Activated naive CD4-positive, alpha-beta T cell treated with anti-CD3 and anti-CD28 coated beads, Interleukin-2, amount 50 U/mL, for 24 hours (primary cell): ENCODE measurements at regions not wholly inside any gene's neighbourhood (a gene's known extent, or its start where the extent isn't known, plus 50 kb on each side); places are given as distances from the start of the nearest gene placed in this dataset.

ENCODE experiments used
- H3K27ac Mint-ChIP-seq: one replicate; pipeline ENCODE4 v1.8.0; 2021; ENCODE audit warnings: mild to moderate bottlenecking, mixed read lengths
- H3K27me3 Mint-ChIP-seq: one replicate; pipeline ENCODE4 v1.8.0; 2021; ENCODE audit warnings: mixed read lengths
- H3K36me3 Mint-ChIP-seq: one replicate; pipeline ENCODE4 v1.8.0; 2021; ENCODE audit warnings: mixed read lengths
- H3K4me1 Mint-ChIP-seq: one replicate; pipeline ENCODE4 v1.8.0; 2021; ENCODE audit warnings: mixed read lengths
- H3K4me3 Mint-ChIP-seq: one replicate; pipeline ENCODE4 v1.8.0; 2021; ENCODE audit warnings: mild to moderate bottlenecking, mixed read lengths
- H3K9me3 Mint-ChIP-seq: one replicate; pipeline ENCODE4 v1.8.0; 2021; ENCODE audit warnings: mixed read lengths

DNA sequence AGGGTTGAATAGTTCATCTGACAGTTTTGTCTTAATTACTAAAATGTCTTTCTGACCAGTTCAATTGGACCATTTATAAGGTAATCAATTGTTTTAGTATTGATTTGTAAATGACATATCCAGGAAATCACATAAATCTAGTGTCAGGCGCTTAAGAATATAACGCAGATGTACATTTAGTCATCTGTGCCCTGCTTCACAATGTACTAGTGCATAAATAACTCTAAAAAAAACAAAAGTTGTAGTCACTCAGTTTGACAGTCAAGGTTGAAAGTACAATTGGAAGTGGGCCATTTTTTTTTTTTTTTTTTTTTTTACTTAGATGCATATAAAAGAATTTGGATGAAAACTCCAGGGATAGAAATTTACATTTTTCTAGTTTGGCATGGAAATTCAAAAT, 490.4 kb downstream of the PTPRC start:
- Mint-ChIP-seq H3K9me3 (peaks cover 4% of the 10 kb centered on the region), H3K4me3 (no peak overlapping the region), H3K27ac (no peak overlapping the region), H3K4me1 (peaks cover under 1% of the 10 kb centered on the region), H3K36me3 (peaks cover 2% of the 10 kb centered on the region), H3K27me3 (no peaks in the 10 kb centered on the region)

DNA sequence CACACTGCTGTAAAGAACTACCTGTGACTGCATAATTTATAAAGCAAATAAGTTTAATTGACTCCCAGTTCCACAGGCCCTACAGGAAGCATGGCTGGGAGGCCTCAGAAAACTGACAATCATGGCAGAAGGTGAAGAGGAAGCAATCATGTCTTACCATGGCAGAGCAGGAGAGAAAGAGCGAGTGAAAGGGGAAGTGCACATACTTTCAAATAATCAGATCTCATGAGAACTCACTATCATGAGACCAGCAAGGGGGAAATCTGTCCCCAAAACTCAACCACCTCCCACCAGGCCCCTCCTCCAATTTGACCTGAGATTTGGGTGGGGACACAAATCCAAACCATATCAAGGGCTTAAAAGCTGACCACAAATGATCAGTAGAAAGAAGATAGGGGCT, 493.2 kb downstream of the PTPRC start:
- H3K9me3 Mint-ChIP-seq, result peaks cover 4% of the 10 kb centered on the region
- H3K4me3 Mint-ChIP-seq, result no peak overlapping the region
- no peaks in the 10 kb centered on the region for H3K4me1 Mint-ChIP-seq
- H3K27me3 Mint-ChIP-seq, result no peaks in the 10 kb centered on the region
- H3K27ac Mint-ChIP-seq, result no peak overlapping the region
- peaks cover 2% of the 10 kb centered on the region for H3K36me3 Mint-ChIP-seq

DNA sequence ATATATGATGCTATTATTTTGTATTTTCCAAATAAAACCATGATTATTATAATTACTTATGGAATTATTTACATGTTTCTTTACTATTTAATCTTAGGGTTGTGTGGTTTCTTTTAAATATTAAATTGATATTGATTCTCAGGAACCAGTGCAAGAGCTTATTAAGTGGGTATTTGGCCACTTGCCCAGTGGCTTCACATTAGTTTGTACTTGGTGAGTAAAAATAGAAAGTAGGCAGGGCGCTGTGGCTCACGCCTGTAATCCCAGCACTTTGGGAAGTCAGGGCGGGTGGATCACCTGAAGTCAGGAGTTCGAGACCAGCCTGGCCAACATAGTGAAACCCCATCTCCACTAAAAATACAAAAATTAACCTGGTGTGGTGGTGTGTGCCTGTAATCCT, 497.1 kb downstream of the PTPRC start:
- H3K4me1 Mint-ChIP-seq, result peaks cover 4% of the 10 kb centered on the region

DNA sequence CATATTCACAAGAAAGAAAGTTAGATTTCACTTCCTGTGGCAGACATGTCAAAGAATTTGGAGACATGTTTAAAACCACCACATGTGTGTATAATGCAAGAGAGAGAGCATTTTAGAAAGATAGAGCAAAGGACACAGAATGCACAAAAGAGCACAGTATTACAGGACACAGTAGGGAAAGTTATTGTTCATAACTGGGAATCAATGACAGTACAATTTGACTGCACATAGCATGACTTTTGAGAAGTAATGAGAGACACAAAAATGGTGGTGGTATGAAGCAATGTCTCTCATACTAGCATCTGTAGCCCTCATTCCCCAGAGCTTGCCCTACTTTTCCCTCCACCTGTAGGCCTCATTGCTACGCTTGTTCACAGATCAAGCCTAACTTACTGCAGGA, 499.2 kb downstream of the PTPRC start:
- Mint-ChIP-seq H3K4me3 (no peak overlapping the region), H3K9me3 (no peaks in the 10 kb centered on the region), H3K27me3 (peaks cover 1% of the 10 kb centered on the region), H3K36me3 (no peaks in the 10 kb centered on the region), H3K4me1 (peaks cover 4% of the 10 kb centered on the region), H3K27ac (no peak overlapping the region)

More for the DNA sequence above, 497.1 kb downstream of the PTPRC start:
- peaks cover 4% of the 10 kb centered on the region for H3K9me3 Mint-ChIP-seq
- H3K27me3 Mint-ChIP-seq, result no peaks in the 10 kb centered on the region
- H3K27ac Mint-ChIP-seq, result no peak overlapping the region
- H3K4me3 Mint-ChIP-seq, result no peak overlapping the region
- peaks cover 2% of the 10 kb centered on the region for H3K36me3 Mint-ChIP-seq

DNA sequence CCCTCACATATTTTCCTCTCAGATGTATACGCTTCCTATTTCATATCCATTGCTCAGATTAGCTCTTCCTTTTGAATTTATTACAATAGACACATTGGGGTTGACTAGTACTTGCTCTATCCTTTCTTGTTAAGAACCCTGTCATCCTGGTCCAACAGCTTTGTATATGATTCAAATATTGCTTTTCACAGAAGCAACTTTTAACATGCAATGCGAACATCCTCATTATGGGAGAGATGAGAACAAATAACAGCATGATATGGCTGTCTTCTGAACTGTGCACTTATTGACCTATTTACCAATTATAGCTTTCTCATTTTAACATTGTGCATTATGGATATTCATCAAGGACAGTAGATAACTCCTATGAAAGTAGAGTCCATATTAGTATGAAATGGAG, 510.8 kb downstream of the PTPRC start:
- Mint-ChIP-seq H3K27ac (no peak overlapping the region), H3K4me3 (no peak overlapping the region), H3K4me1 (no peaks in the 10 kb centered on the region), H3K27me3 (peaks cover 8% of the 10 kb centered on the region), H3K36me3 (no peaks in the 10 kb centered on the region), H3K9me3 (no peaks in the 10 kb centered on the region)

DNA sequence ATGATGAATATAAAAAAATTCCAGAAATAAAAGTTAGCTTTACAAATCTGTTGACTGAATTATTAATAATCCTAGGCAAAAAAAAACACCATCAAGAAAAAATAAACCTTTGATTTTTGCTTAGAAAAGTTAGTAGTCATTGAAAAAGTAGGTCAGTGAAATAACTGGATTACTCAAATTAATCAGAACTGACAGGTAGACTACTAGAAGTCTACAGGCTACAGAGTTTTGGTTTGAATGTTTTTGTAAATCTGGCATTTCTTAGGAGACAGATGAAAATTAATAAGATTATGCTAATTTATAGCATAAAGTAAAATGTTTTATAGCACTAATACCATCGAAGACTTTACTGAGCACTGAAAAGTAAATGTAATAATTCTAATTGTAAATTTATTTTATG, 511.9 kb downstream of the PTPRC start:
- no peak overlapping the region for H3K27ac Mint-ChIP-seq
- H3K9me3 Mint-ChIP-seq, result no peaks in the 10 kb centered on the region
- no peak overlapping the region for H3K4me3 Mint-ChIP-seq
- H3K27me3 Mint-ChIP-seq, result peaks cover 8% of the 10 kb centered on the region
- no peaks in the 10 kb centered on the region for H3K36me3 Mint-ChIP-seq
- no peaks in the 10 kb centered on the region for H3K4me1 Mint-ChIP-seq

DNA sequence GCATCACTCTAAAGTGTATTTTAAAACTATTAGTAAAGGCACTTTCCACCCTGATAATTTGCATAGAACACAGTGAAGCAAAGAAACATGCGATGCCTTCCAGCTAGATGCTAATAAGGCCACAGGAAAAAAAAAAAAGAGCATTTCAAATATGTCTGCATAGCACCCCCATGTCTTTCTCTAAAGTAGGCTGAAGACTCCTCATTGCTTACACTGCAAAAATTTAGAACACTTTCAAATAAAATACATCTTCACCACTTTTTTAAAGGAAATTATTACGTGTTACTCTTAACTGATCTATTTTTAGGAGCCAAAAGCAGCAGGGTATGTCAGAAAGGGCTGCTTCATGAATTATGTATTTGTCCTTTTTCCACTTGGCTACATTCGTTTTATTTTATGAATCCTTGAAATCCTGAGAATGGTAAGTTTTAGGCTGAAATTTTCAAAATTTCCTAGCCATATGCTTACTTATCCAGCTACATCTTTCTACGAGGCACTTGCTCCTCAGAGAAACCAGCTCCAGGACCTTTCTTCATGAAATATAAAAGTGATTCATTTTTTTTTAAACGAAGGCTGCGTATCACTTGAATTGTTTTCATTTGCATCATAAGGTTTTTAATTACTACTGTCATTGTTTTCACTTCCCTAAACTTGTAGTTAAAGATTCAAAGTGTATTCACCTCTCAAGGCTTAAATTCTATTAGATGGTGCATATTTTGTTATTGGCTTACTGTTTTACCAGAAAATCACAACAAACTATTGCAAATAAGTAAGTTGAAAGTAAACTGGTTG, 513.0 kb downstream of the PTPRC start:
- H3K9me3 Mint-ChIP-seq, result no peaks in the 10 kb centered on the region
- H3K27me3 Mint-ChIP-seq, result peaks cover 4% of the 10 kb centered on the region
- no peaks in the 10 kb centered on the region for H3K4me1 Mint-ChIP-seq
- H3K27ac Mint-ChIP-seq, result no peak overlapping the region
- H3K4me3 Mint-ChIP-seq, result no peak overlapping the region
- no peaks in the 10 kb centered on the region for H3K36me3 Mint-ChIP-seq

DNA sequence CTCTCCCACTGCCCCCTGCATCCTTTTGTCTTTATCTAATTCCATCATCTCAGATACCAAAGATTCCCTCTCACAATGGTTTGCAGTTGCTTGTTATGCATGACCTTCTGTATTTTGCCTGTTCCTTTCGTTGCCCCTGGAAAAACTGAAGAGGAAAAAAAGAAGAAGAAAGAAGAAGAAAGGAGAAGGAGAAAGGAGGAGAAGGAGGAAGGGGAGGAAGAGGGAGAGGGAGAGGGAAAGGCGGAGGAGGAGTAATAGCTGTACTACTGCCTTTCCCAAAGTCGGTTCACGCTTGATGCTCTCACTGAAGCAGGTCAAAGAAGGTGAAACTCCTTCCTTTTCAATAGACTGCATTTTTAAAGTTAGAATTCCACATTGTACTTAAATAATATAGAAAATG, 513.8 kb downstream of the PTPRC start:
- no peak overlapping the region for H3K4me3 Mint-ChIP-seq
- no peaks in the 10 kb centered on the region for H3K4me1 Mint-ChIP-seq
- peaks cover 3% of the 10 kb centered on the region for H3K27me3 Mint-ChIP-seq

DNA sequence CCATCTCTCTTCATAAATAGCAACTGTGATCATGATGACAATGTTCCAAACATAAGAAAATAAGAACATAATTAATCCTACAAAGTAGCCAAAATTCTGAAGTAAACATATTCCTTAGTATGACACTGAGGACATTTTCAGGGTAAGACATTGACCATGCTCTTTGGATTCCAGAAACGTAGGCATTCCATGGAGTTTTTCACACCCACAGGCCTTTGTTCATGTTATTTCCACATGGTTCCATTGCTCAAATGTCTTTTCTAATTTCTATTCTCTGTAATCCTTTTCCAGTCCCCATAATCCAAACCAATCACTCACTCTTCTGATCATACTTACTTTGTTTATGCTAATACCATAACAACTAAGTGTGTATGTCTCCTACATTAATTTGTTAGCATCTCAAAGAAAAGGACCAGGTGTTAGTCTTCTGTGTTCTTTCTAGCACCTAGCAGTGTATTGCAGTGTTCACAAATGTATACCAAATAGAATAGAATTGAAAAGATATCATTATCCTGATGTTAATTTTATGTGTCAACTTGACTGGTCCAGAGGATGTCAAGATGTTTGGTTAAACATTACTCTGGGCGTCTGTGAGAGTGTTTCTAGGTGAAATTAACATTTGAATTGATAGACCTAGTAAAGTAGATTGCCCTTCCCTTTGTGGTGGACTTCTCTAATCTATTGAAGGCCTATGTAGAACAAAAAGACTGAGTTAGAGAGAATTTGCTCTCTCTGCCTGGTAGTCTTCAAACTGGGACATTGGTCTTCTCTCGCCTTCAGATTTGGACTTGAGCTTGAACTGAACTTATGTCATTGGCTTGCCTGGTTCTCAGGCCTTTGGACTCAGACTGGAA, 516.6 kb downstream of the PTPRC start:
- Mint-ChIP-seq H3K27ac (no peak overlapping the region), H3K4me1 (no peaks in the 10 kb centered on the region), H3K36me3 (no peaks in the 10 kb centered on the region), H3K9me3 (no peaks in the 10 kb centered on the region), H3K4me3 (no peak overlapping the region), H3K27me3 (no peaks in the 10 kb centered on the region)

More for the DNA sequence above, 513.8 kb downstream of the PTPRC start:
- Mint-ChIP-seq H3K9me3 (no peaks in the 10 kb centered on the region), H3K27ac (no peak overlapping the region), H3K36me3 (no peaks in the 10 kb centered on the region)

DNA sequence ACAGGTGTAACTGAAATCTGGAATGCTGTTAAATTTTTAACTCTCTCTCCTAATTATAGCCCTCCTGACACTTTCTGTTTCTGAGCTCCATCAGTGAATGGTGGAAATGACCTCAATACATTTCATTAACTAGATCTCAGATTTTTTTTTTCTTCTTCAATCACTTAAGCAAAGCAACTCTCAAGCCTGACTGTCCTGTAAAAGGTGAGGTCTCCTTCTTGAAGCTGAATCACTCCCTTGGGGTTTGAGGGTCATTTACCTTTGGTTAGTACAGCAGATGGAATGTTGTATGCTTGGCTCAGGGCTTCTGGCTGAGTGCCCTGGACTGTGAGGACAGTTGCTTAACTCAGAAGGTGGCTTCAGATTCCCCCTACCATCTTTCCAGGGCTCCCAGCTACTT, 518.7 kb downstream of the PTPRC start:
- H3K36me3 Mint-ChIP-seq, result no peaks in the 10 kb centered on the region
- no peak overlapping the region for H3K4me3 Mint-ChIP-seq
- H3K27ac Mint-ChIP-seq, result no peak overlapping the region
- peaks cover 12% of the 10 kb centered on the region for H3K4me1 Mint-ChIP-seq
- H3K27me3 Mint-ChIP-seq, result no peaks in the 10 kb centered on the region
- H3K9me3 Mint-ChIP-seq, result no peaks in the 10 kb centered on the region

DNA sequence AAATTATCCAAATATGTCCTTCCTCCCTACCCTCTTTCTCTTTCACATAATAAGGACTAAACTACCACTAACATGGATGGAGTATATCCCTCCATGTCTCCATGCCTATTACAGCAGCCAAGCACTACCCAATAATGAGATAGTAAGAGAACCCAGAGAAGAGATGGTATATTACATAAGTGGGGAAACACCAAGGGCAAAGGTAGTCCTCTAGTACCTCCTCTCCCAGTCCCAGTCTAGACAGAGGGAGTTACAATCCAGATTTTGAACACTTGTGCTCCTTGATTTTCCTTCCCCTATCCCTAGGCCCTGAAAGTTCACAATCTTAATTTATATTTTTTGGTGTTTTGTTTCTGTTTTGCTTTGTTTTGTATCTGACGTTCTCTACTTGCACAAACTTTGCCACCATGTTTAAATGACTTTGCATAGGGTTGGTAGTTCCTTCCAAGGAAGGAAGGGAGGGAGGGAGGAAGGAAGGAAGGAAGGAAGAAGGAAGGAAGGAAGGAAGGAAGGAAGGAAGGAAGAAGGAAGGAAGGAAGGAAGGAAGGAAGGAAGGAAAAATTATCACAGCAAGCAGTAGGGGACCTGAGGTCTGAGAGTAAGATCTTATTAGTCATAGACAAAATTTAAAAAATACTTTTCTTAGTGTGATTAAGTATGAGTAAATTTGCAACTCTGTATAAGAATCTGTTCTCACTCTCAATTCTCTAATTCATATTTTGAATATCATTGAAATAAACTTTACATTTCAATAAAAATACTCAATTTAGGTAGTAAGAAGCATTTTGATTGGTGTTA, 521.9 kb downstream of the PTPRC start:
- H3K9me3 Mint-ChIP-seq, result no peaks in the 10 kb centered on the region
- no peaks in the 10 kb centered on the region for H3K27me3 Mint-ChIP-seq
- no peaks in the 10 kb centered on the region for H3K36me3 Mint-ChIP-seq
- H3K27ac Mint-ChIP-seq, result no peak overlapping the region
- H3K4me3 Mint-ChIP-seq, result no peak overlapping the region
- peaks cover 25% of the 10 kb centered on the region for H3K4me1 Mint-ChIP-seq

DNA sequence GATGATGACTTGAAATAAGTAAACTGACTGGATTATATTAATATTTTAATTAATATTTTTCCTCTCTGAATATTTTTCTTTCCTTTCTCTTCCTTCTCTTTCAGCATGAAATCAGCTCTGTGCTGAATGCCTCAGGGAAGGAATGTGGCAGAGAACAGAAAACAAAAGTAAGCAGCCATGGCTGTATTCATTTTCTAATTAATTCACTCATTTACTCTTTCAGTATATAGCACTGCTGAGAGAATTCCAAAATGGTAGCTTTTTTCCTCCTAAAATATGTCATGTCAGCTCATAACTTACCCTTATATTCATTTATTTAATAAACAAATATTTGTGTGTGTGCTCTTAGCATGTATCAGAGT, 522.5 kb downstream of the PTPRC start:
- Mint-ChIP-seq H3K4me3 (no peak overlapping the region), H3K9me3 (no peaks in the 10 kb centered on the region), H3K36me3 (no peaks in the 10 kb centered on the region), H3K4me1 (peaks cover 25% of the 10 kb centered on the region), H3K27ac (no peak overlapping the region), H3K27me3 (no peaks in the 10 kb centered on the region)

DNA sequence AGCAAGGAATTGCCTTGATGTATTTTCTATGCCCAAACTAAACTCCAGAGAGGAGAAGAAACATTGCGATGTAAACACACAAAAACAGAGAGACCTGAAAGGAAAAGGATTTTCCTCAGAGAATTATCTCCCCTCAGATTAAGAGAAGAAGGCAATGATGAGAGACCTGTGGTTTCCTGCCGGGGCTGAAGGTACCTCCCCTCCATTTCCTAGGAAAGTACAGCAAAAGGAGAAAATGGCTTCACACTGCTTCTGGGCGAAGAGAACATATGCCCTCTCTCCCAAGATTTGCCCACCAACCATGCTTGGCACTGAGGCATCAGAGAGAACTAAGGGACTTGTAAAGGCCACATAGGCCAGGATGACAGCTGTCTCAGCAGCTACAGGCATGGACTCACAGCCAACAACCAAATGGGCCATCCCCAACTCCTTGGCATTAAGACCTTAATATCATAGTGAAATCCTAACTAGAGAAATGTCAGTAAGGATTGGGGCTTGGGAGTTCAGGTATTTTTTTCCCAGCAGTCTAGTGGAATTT, 523.0 kb downstream of the PTPRC start:
- Mint-ChIP-seq H3K36me3 (no peaks in the 10 kb centered on the region), H3K4me3 (no peak overlapping the region), H3K4me1 (peaks cover 25% of the 10 kb centered on the region), H3K27ac (no peak overlapping the region), H3K9me3 (no peaks in the 10 kb centered on the region), H3K27me3 (no peaks in the 10 kb centered on the region)

DNA sequence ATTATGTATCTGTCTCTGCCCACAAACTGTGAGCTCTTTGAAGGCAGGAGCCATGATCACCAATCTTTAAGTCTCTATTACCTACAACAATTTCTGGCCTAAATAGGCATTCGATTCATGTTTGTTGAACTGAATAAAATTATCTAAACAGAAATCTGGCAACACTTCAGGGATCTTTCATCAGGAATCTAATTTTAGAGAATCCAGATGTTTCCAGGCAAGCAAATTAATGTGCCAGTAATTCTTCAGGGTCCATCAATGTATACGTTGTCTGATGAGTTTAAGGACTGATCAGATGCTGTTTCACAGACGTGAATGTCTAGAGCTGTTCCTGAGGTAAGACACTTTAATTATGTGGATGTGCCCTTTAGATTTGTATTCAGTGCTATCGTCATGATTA, 524.4 kb downstream of the PTPRC start:
- Mint-ChIP-seq H3K4me3 (no peak overlapping the region), H3K9me3 (no peaks in the 10 kb centered on the region), H3K27ac (no peak overlapping the region)

DNA sequence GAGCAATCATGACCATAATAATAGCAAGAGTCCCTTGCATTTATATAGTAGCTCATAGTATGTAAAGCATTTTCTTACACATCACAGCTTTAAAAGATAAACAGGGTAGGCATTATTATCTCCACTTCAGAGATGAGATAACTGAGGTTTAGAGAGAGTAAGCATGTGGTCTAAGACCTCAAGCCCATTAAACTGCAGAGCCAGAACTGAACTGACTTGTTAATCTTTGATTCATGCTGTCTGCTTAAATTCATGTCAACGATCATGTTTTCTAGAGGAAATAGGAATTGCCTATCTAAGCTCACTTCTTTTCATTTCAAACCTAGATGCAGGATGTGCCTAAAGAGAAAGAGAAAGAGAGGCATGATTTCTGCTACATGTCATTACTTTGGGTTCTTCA, 524.8 kb downstream of the PTPRC start:
- no peak overlapping the region for H3K4me3 Mint-ChIP-seq
- H3K27ac Mint-ChIP-seq, result no peak overlapping the region
- H3K4me1 Mint-ChIP-seq, result peaks cover 30% of the 10 kb centered on the region
- H3K27me3 Mint-ChIP-seq, result no peaks in the 10 kb centered on the region
- H3K36me3 Mint-ChIP-seq, result no peaks in the 10 kb centered on the region
- no peaks in the 10 kb centered on the region for H3K9me3 Mint-ChIP-seq

More for the DNA sequence above, 524.4 kb downstream of the PTPRC start:
- Mint-ChIP-seq H3K27me3 (no peaks in the 10 kb centered on the region), H3K4me1 (peaks cover 26% of the 10 kb centered on the region), H3K36me3 (no peaks in the 10 kb centered on the region)
